ENCODE measurements at regions not wholly inside any gene's neighbourhood (a gene's known extent, or its start where the extent isn't known, plus 50 kb on each side); places are given as distances from the start of the nearest gene placed in this dataset.
"Not testable (repeated sequence)": the region's sequence is repeated elsewhere in the genome, so short reads cannot be mapped to it uniquely, and the experiment has no call there.

- WGBS (ENCODE audit: insufficient coverage): no CpG with 5 or more reads among the region's 3 CpGs
- Mint-ChIP-seq H3K9me3 (no peaks in the 10 kb centered on the region), H3K4me3 (no peak overlapping the region), H3K4me1 (peaks cover 12% of the 10 kb centered on the region), H3K27ac (no peak overlapping the region), H3K36me3 (no peaks in the 10 kb centered on the region), H3K27me3 (ENCODE audit: low read depth in 3 of 3) (peaks cover 0 to under 1% (median 0%) of the 10 kb centered on the region in 3 donors)
- peaks cover 8 to 10% of the 10 kb centered on the region in 2 donors for H3K4me1 ChIP-seq (ENCODE audit: control insufficient read depth in 1 of 2, insufficient read depth in 2 of 2, low read length in 2 of 2)
- TF ChIP-seq CTCF (IDR thresholded peaks at IDR 0.05): no peak
- no peaks in the 10 kb centered on the region for H3K9me3 ChIP-seq (replicated peaks in 1 of 2; ENCODE audit: control insufficient read depth in 1 of 2, insufficient read depth in 1 of 2, low read length in 2 of 2)
- H4K20me1 ChIP-seq (ENCODE audit: insufficient read depth, low read length): no peaks in the 10 kb centered on the region
- H3K79me2 ChIP-seq (ENCODE audit: insufficient read depth, low read length): no peaks in the 10 kb centered on the region
- no peak overlapping the region for H3K9ac ChIP-seq (ENCODE audit: insufficient read depth, low read length, poor library complexity, severe bottlenecking)
- no peak overlapping the region for H3K27ac ChIP-seq (ENCODE audit: low read depth in 1 of 2, low read length in 2 of 2)
- no peak overlapping the region for H3K4me3 ChIP-seq (replicated peaks in 1 of 3; ENCODE audit: low read depth in 2 of 3, low read length in 3 of 3)
- no peak for DNase-seq
- no peaks in the 10 kb centered on the region for H3K36me3 ChIP-seq (replicated peaks in 1 of 2; ENCODE audit: control insufficient read depth in 1 of 2, insufficient read depth in 2 of 2, low read length in 2 of 2)
- no peak overlapping the region for H2AFZ ChIP-seq (ENCODE audit: insufficient read depth, low read depth, low read length, poor library complexity, severe bottlenecking)
- intact Hi-C loops (cut with micrococcal nuclease): no loop called here
- H3K4me2 ChIP-seq (replicated peaks; ENCODE audit: extremely low read depth, low read length, poor library complexity, severe bottlenecking): no peak overlapping the region
- no peaks in the 10 kb centered on the region for H3K27me3 ChIP-seq (ENCODE audit: control insufficient read depth in 2 of 2, insufficient read depth in 2 of 2, low read length in 2 of 2)
Measured at GRCh38 chr10:27341001-27341400, 100.4 kb upstream of the ACBD5 start.

- H3K9me3 Mint-ChIP-seq; H3K4me2 ChIP-seq (replicated peaks; ENCODE audit: extremely low read depth, low read length, poor library complexity, severe bottlenecking); H3K9ac ChIP-seq (ENCODE audit: insufficient read depth, low read length, poor library complexity, severe bottlenecking); H3K4me3 Mint-ChIP-seq; H2AFZ ChIP-seq (ENCODE audit: insufficient read depth, low read depth, low read length, poor library complexity, severe bottlenecking); H3K36me3 Mint-ChIP-seq; H3K4me1 ChIP-seq (ENCODE audit: control insufficient read depth in 1 of 2, insufficient read depth in 2 of 2, low read length in 2 of 2); H3K27ac ChIP-seq (ENCODE audit: low read depth in 1 of 2, low read length in 2 of 2); H3K9me3 ChIP-seq (replicated peaks in 1 of 2; ENCODE audit: control insufficient read depth in 1 of 2, insufficient read depth in 1 of 2, low read length in 2 of 2); intact Hi-C loops (cut with micrococcal nuclease); H4K20me1 ChIP-seq (ENCODE audit: insufficient read depth, low read length); H3K36me3 ChIP-seq (replicated peaks in 1 of 2; ENCODE audit: control insufficient read depth in 1 of 2, insufficient read depth in 2 of 2, low read length in 2 of 2); H3K27me3 Mint-ChIP-seq (ENCODE audit: low read depth in 3 of 3); H3K27me3 ChIP-seq (ENCODE audit: control insufficient read depth in 2 of 2, insufficient read depth in 2 of 2, low read length in 2 of 2); H3K4me1 Mint-ChIP-seq; H3K79me2 ChIP-seq (ENCODE audit: insufficient read depth, low read length); H3K4me3 ChIP-seq (replicated peaks in 1 of 3; ENCODE audit: low read depth in 2 of 3, low read length in 3 of 3): not testable (repeated sequence)
- H3K27ac Mint-ChIP-seq: peak overlapping the region in 2 of 7 donors; percentile 24 to 28
- 80% methylated on average over 1 of the region's 3 CpGs for WGBS (ENCODE audit: insufficient coverage)
- DNase-seq: peak in 2 of 3 donors; percentile 33 to 39
Measured at GRCh38 chr10:27335246-27335645, 94.6 kb upstream of the ACBD5 start.

Measured in CD14-positive monocyte (primary cell).